Nephron (organoid): ENCODE measurements at regions not wholly inside any gene's neighbourhood (a gene's known extent, or its start where the extent isn't known, plus 50 kb on each side); places are given as distances from the start of the nearest gene placed in this dataset.

ENCODE experiments used
- H3K27ac Mint-ChIP-seq, 3 experiments: 2 replicates each; pipeline ENCODE4 v1.8.0; 2020; ENCODE audit warnings: mixed read lengths in 3 of 3, mild to moderate bottlenecking in 2 of 3, moderate library complexity in 1 of 3
- H3K27me3 Mint-ChIP-seq: 2 replicates; pipeline ENCODE4 v1.8.0; 2021; ENCODE audit warnings: low read depth, mild to moderate bottlenecking, moderate library complexity, mixed read lengths
- H3K36me3 Mint-ChIP-seq: 2 replicates; pipeline ENCODE4 v1.8.0; 2020; ENCODE audit warnings: low read depth, mixed read lengths
- H3K4me1 Mint-ChIP-seq: 2 replicates; pipeline ENCODE4 v1.8.0; 2020; ENCODE audit warnings: mixed read lengths
- H3K4me3 Mint-ChIP-seq, 3 experiments: 2 replicates each; pipeline ENCODE4 v1.8.0; 2020; ENCODE audit warnings: mild to moderate bottlenecking in 3 of 3, mixed read lengths in 3 of 3, moderate library complexity in 2 of 3
- H3K9me3 Mint-ChIP-seq: 2 replicates; pipeline ENCODE4 v1.8.0; 2020; ENCODE audit warnings: mixed read lengths
- CTCF ChIP-seq, 3 experiments: fragments of 200-600 bp; sonication (generic); IDR thresholded peaks; one replicate each; pipeline ENCODE4 v1.5.0; 2021; ENCODE audit warnings: antibody characterized with exemption in 3 of 3; ENCODE audit not compliant: unreplicated experiment in 3 of 3

- H3K36me3 Mint-ChIP-seq = no peaks in the 10 kb centered on the region
- H3K27me3 Mint-ChIP-seq = no peaks in the 10 kb centered on the region
These were observed 301.4 kb downstream of the BMP4 start for GRCh38 chr14:53655080-53655785.

GRCh38 chr14:53652068-53652467, 304.6 kb downstream of the BMP4 start:
- H3K27ac Mint-ChIP-seq = no peak overlapping the region
- no peak overlapping the region for H3K4me3 Mint-ChIP-seq
- H3K36me3 Mint-ChIP-seq = no peaks in the 10 kb centered on the region
- H3K9me3 Mint-ChIP-seq = peaks cover 5% of the 10 kb centered on the region
- H3K4me1 Mint-ChIP-seq = peaks cover 12% of the 10 kb centered on the region
- no peak for TF ChIP-seq CTCF (IDR thresholded peaks at IDR 0.05; ENCODE audit: unreplicated experiment in 3 of 3)
- no peaks in the 10 kb centered on the region for H3K27me3 Mint-ChIP-seq

More at GRCh38 chr14:53655080-53655785, 301.4 kb downstream of the BMP4 start:
- H3K4me1 Mint-ChIP-seq = peaks cover 12% of the 10 kb centered on the region
- no peaks in the 10 kb centered on the region for H3K9me3 Mint-ChIP-seq
- H3K4me3 Mint-ChIP-seq = no peak overlapping the region
- no peak for TF ChIP-seq CTCF (IDR thresholded peaks at IDR 0.05; ENCODE audit: unreplicated experiment in 3 of 3)
- H3K27ac Mint-ChIP-seq = peak overlapping the region in 2 of 3 experiments; percentile 47 to 60

- Mint-ChIP-seq H3K4me1 (peaks cover 12% of the 10 kb centered on the region), H3K27ac (no peak overlapping the region), H3K9me3 (peaks cover 6% of the 10 kb centered on the region), H3K36me3 (no peaks in the 10 kb centered on the region), H3K4me3 (no peak overlapping the region), H3K27me3 (no peaks in the 10 kb centered on the region)
- TF ChIP-seq CTCF (IDR thresholded peaks at IDR 0.05; ENCODE audit: unreplicated experiment in 3 of 3) = no peak
These were observed 305.4 kb downstream of the BMP4 start for GRCh38 chr14:53651096-53651740.

- no peak overlapping the region for H3K4me3 Mint-ChIP-seq
- no peak overlapping the region for H3K27ac Mint-ChIP-seq
- TF ChIP-seq CTCF (IDR thresholded peaks at IDR 0.05; ENCODE audit: unreplicated experiment in 3 of 3) = no peak
- peaks cover 24% of the 10 kb centered on the region for H3K9me3 Mint-ChIP-seq
- no peaks in the 10 kb centered on the region for H3K27me3 Mint-ChIP-seq
- no peaks in the 10 kb centered on the region for H3K4me1 Mint-ChIP-seq
- no peaks in the 10 kb centered on the region for H3K36me3 Mint-ChIP-seq
These were observed 309.7 kb downstream of the BMP4 start for GRCh38 chr14:53646925-53647324.

GRCh38 chr14:53640695-53641094, 315.9 kb downstream of the BMP4 start:
- Mint-ChIP-seq H3K27ac (peak overlapping the region in 1 of 3 experiments; percentile 31), H3K27me3 (no peaks in the 10 kb centered on the region), H3K4me1 (peaks cover 5% of the 10 kb centered on the region), H3K9me3 (peaks cover 23% of the 10 kb centered on the region), H3K4me3 (no peak overlapping the region), H3K36me3 (no peaks in the 10 kb centered on the region)
- no peak for TF ChIP-seq CTCF (IDR thresholded peaks at IDR 0.05; ENCODE audit: unreplicated experiment in 3 of 3)

- H3K27ac Mint-ChIP-seq = no peak overlapping the region
- H3K4me1 Mint-ChIP-seq = peaks cover 5% of the 10 kb centered on the region
- no peak for TF ChIP-seq CTCF (IDR thresholded peaks at IDR 0.05; ENCODE audit: unreplicated experiment in 3 of 3)
- peaks cover 15% of the 10 kb centered on the region for H3K9me3 Mint-ChIP-seq
- H3K27me3 Mint-ChIP-seq = no peaks in the 10 kb centered on the region
- no peak overlapping the region for H3K4me3 Mint-ChIP-seq
- no peaks in the 10 kb centered on the region for H3K36me3 Mint-ChIP-seq
These were observed 317.7 kb downstream of the BMP4 start for GRCh38 chr14:53638966-53639365.
